Adrenal gland (tissue), 5 donors: ENCODE measurements at regions not wholly inside any gene's neighbourhood (a gene's known extent, or its start where the extent isn't known, plus 50 kb on each side); places are given as distances from the start of the nearest gene placed in this dataset.

Experiments
- POLR2A ChIP-seq, 2 donors: fragments of 450-650 bp; IDR thresholded peaks; one replicate each; pipeline ENCODE4 v1.6.1; 2017; ENCODE audit warnings: antibody characterized with exemption in 2 of 2, mild to moderate bottlenecking in 2 of 2, moderate library complexity in 1 of 2
- TF ChIP-seq, protein P1 (sequence below), 6 experiments: fragments of 450-650 bp in 4 of 6; fragments of 200-600 bp in 2 of 6; sonication (generic) in 1 of 6; IDR thresholded peaks; 1 replicate in 5 of 6; 2 replicates in 1 of 6; pipeline versions ENCODE4 v1.5.1 to v1.8.0; 2016 to 2021; ENCODE audit warnings: antibody characterized with exemption in 6 of 6, mild to moderate bottlenecking in 2 of 6, moderate library complexity in 1 of 6
- donor health status: DM: no; HTN: no; CAD: no.

GRCh38 chr3:40780925-40781406 is 256.2 kb downstream of the ZNF621 start:
- TF ChIP-seq, protein P1, sequence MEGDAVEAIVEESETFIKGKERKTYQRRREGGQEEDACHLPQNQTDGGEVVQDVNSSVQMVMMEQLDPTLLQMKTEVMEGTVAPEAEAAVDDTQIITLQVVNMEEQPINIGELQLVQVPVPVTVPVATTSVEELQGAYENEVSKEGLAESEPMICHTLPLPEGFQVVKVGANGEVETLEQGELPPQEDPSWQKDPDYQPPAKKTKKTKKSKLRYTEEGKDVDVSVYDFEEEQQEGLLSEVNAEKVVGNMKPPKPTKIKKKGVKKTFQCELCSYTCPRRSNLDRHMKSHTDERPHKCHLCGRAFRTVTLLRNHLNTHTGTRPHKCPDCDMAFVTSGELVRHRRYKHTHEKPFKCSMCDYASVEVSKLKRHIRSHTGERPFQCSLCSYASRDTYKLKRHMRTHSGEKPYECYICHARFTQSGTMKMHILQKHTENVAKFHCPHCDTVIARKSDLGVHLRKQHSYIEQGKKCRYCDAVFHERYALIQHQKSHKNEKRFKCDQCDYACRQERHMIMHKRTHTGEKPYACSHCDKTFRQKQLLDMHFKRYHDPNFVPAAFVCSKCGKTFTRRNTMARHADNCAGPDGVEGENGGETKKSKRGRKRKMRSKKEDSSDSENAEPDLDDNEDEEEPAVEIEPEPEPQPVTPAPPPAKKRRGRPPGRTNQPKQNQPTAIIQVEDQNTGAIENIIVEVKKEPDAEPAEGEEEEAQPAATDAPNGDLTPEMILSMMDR (IDR thresholded peaks at IDR 0.05) = no peak
- TF ChIP-seq POLR2A (IDR thresholded peaks at IDR 0.05) = no peak
